ENCODE measurements at regions not wholly inside any gene's neighbourhood (a gene's known extent, or its start where the extent isn't known, plus 50 kb on each side); places are given as distances from the start of the nearest gene placed in this dataset.

DNA sequence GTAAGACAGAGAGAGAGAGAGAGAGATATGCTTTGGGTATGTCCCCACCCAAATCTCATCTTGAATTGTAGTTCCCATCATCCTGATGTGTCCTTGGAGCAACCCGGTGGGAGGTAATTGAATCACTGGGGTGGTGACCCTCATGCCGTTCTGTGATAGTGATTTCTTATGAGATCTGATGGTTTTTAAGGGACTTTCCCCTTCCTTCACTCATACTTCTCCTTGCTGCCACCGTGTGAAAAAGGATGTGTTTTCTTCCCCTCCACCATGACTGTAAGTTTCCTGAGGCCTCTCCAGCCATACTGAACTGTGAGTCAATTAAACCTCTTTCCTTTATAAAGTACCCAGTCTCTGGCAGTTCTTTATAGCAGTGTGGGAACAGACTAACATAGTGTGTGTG is 60.3 kb downstream of the EOMES start:
- H3K4me1 ChIP-seq (ENCODE audit: control insufficient read depth, insufficient read depth, low read length) = no peaks in the 10 kb centered on the region
- no peak overlapping the region for H3K4me3 ChIP-seq (ENCODE audit: low read length)
- no peaks in the 10 kb centered on the region for H3K9me3 ChIP-seq (ENCODE audit: control insufficient read depth, low read length)
- H3K27me3 ChIP-seq (ENCODE audit: control insufficient read depth, insufficient read depth, low read length) = no peaks in the 10 kb centered on the region
- no peaks in the 10 kb centered on the region for H3K36me3 ChIP-seq (ENCODE audit: control insufficient read depth, insufficient read depth, low read length)
- H3K9ac ChIP-seq (ENCODE audit: low read length) = no peak overlapping the region

DNA sequence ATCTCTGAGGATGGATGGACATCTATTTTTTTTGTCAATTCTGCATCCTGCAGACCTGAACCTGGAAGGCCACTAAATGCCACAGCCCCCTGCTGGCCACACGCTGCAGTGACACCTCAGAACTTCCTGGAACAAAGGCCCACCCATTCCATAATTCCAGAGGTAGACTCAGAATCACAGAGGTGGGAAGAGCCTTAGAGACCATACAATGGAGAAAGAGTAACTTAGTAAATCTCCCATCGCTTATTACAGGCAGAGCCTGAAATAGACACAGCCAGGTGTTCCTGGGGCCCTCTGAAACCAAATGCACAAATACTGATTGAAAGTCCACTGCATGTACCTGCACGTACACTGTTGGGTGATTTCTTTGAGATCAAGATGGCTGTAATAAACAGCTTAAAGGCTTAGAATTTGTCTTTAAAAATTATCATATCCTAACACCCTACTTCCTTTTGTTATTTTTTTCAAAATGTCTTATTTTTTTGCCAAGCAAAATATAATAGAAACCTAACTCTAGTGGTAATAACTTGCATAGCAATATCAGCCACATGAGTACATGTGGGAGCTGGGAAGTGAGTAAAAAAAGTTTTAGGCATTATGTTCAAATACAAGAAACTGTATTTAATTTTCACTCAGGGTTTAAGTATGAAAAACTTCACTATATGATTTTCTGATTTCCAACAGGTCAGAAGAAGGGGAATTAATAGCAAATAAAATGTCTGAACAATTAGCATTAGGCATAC is 62.7 kb downstream of the EOMES start:
- no peaks in the 10 kb centered on the region for H3K36me3 ChIP-seq (ENCODE audit: control insufficient read depth, insufficient read depth, low read length)
- no peak overlapping the region for H3K4me3 ChIP-seq (ENCODE audit: low read length)
- H3K9me3 ChIP-seq (ENCODE audit: control insufficient read depth, low read length) = no peaks in the 10 kb centered on the region
- no peaks in the 10 kb centered on the region for H3K27me3 ChIP-seq (ENCODE audit: control insufficient read depth, insufficient read depth, low read length)
- no peaks in the 10 kb centered on the region for H3K4me1 ChIP-seq (ENCODE audit: control insufficient read depth, insufficient read depth, low read length)
- no peak overlapping the region for H3K9ac ChIP-seq (ENCODE audit: low read length)

DNA sequence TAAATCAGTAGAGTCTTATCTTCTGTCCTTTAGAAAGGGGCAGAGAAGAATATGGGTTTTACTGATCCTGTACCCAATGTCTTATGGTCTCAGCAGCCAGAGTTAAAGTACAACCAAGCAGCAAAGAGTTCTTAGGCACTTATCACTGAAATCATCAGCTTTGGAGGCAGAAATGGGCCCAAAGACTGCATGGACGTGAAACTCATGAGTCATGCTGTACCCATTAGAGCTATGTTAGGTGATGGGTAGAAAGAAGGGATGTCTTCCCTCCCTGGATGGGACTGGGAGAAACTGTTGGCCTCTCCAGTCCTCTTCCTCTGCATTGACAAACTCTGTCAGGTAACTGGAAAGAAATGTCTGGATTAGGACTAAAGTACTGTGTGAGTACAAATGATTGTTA is 63.4 kb downstream of the EOMES start:
- Histone ChIP-seq H3K9me3 (ENCODE audit: control insufficient read depth, low read length) (no peaks in the 10 kb centered on the region), H3K4me1 (ENCODE audit: control insufficient read depth, insufficient read depth, low read length) (no peaks in the 10 kb centered on the region), H3K4me3 (ENCODE audit: low read length) (no peak overlapping the region), H3K36me3 (ENCODE audit: control insufficient read depth, insufficient read depth, low read length) (no peaks in the 10 kb centered on the region), H3K27me3 (ENCODE audit: control insufficient read depth, insufficient read depth, low read length) (no peaks in the 10 kb centered on the region), H3K9ac (ENCODE audit: low read length) (no peak overlapping the region)

DNA sequence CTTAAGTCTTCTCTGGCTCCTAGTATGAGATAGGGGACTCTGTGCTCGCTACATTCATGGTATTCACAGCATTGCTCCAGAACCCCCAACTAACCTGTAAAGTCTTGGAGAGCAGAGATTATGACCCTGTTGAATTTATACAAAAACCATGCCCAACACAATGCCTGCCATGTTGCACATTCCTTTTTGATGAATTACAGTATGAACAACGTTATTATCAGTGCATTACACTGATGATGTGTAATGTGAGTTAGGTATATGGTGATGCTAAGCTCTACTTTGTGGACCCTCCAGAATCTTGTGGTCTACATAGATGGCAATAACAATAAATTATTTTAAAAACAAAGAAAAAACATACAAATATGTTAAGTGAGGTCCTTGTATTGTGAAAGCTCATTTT is 64.3 kb downstream of the EOMES start:
- no peaks in the 10 kb centered on the region for H3K27me3 ChIP-seq (ENCODE audit: control insufficient read depth, insufficient read depth, low read length)
- peaks cover 4% of the 10 kb centered on the region for H3K4me1 ChIP-seq (ENCODE audit: control insufficient read depth, insufficient read depth, low read length)
- H3K4me3 ChIP-seq (ENCODE audit: low read length) = no peak overlapping the region
- no peaks in the 10 kb centered on the region for H3K9me3 ChIP-seq (ENCODE audit: control insufficient read depth, low read length)
- H3K9ac ChIP-seq (ENCODE audit: low read length) = no peak overlapping the region
- no peaks in the 10 kb centered on the region for H3K36me3 ChIP-seq (ENCODE audit: control insufficient read depth, insufficient read depth, low read length)

DNA sequence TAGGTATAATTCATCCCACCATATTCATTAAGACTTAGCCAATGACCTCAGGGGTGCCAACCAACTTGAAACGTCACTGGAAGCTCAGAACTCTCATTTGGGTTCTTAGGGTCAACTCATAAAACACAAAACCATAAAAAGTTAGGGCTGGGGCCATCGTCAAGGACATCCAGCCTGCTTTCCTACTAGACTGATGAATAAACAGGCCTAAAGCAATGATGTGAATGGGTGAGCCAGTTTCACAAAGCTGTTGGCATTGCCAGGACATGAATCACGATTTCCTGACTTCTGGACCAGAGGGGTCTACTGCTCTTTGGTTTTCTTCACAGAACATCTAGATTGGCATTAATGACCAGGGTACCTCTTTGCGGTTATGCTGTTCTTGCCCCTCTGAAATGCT is 64.7 kb downstream of the EOMES start:
- H3K9ac ChIP-seq (ENCODE audit: low read length) = no peak overlapping the region
- no peaks in the 10 kb centered on the region for H3K27me3 ChIP-seq (ENCODE audit: control insufficient read depth, insufficient read depth, low read length)
- peaks cover 5% of the 10 kb centered on the region for H3K4me1 ChIP-seq (ENCODE audit: control insufficient read depth, insufficient read depth, low read length)
- no peaks in the 10 kb centered on the region for H3K9me3 ChIP-seq (ENCODE audit: control insufficient read depth, low read length)
- H3K4me3 ChIP-seq (ENCODE audit: low read length) = no peak overlapping the region
- no peaks in the 10 kb centered on the region for H3K36me3 ChIP-seq (ENCODE audit: control insufficient read depth, insufficient read depth, low read length)

DNA sequence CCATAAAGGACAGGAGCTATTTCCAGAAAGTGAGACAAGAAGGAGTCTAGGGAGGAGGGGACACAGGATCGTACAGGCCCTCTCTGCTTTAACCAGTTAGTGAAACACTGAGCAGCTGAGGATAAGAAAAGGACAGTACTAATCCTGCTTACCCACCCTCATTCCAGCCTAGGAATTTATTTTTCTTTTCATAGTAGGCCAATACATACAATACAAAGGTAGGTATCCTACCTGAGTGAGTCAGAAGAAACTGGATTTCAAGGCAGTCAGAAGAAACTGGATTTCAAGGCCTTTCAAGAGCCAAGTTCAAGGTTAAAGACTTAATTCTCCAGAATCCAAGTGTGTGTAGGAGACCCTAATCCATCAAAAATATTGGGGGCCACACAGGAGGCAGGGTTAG is 65.3 kb downstream of the EOMES start:
- H3K36me3 ChIP-seq (ENCODE audit: control insufficient read depth, insufficient read depth, low read length) = no peaks in the 10 kb centered on the region
- H3K9me3 ChIP-seq (ENCODE audit: control insufficient read depth, low read length) = no peaks in the 10 kb centered on the region

DNA sequence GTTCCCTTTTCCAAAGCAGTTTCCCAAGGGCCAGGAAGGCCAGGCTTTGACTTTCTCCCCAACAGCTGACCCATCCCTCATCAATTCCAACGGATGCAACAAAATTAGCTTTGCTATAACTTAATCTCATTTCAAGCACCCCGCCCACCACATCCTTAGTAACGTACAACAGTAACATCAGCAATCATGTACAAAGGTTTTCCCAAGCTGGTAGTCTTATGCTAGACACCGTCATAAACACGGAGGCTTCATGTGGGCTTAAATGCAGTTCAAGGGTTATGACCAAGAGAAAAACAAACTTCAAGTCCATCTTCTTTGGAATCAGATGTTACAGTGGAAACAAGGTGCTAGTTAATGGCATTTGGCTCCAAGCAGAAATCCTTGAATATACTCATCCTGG is 66.6 kb downstream of the EOMES start:
- Histone ChIP-seq H3K4me3 (ENCODE audit: low read length) (no peak overlapping the region), H3K9ac (ENCODE audit: low read length) (no peak overlapping the region), H3K36me3 (ENCODE audit: control insufficient read depth, insufficient read depth, low read length) (no peaks in the 10 kb centered on the region), H3K9me3 (ENCODE audit: control insufficient read depth, low read length) (no peaks in the 10 kb centered on the region), H3K4me1 (ENCODE audit: control insufficient read depth, insufficient read depth, low read length) (peaks cover 5% of the 10 kb centered on the region), H3K27me3 (ENCODE audit: control insufficient read depth, insufficient read depth, low read length) (no peaks in the 10 kb centered on the region)

More for the DNA sequence above, 65.3 kb downstream of the EOMES start:
- Histone ChIP-seq H3K9ac (ENCODE audit: low read length) (no peak overlapping the region), H3K4me3 (ENCODE audit: low read length) (no peak overlapping the region), H3K4me1 (ENCODE audit: control insufficient read depth, insufficient read depth, low read length) (peaks cover 5% of the 10 kb centered on the region), H3K27me3 (ENCODE audit: control insufficient read depth, insufficient read depth, low read length) (no peaks in the 10 kb centered on the region)

DNA sequence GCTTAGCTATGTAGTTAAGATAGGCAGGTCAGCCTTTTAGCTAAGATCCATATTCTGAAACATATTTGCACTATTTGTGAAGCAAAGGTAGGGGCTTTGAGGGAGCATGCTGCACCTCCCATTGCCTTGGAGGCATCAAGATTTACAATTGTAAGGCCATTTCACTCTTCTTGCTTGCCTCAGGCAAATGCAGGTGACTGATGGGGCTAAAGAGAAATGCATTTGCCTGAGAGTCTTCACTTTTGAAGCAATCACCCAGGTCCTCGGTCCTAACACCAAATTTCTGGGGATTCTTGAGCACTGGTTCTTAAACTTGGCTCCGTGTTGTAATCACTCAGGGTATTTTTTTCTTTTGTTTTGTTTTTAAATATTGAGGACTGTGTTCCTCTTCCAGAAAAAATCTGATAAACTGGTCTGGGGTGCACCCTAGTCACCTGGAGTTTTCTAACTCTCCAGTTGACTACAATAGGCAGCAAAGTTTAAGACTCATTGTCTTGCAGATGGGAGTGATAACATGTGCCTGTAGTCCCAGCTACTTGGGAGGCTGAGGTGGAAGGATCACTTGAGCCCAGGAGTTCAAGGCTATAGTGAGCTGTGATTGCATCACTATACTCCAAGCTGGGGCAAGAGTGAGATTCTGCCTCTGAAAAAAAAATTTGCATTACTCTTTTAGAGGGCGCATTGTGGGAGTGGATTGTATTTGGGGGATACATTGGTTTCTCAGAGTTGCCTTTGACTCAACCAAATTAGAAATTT is 68.1 kb downstream of the EOMES start:
- Histone ChIP-seq H3K9ac (ENCODE audit: low read length) (no peak overlapping the region), H3K9me3 (ENCODE audit: control insufficient read depth, low read length) (no peaks in the 10 kb centered on the region), H3K36me3 (ENCODE audit: control insufficient read depth, insufficient read depth, low read length) (no peaks in the 10 kb centered on the region), H3K4me3 (ENCODE audit: low read length) (no peak overlapping the region), H3K27me3 (ENCODE audit: control insufficient read depth, insufficient read depth, low read length) (no peaks in the 10 kb centered on the region), H3K4me1 (ENCODE audit: control insufficient read depth, insufficient read depth, low read length) (peaks cover 5% of the 10 kb centered on the region)

DNA sequence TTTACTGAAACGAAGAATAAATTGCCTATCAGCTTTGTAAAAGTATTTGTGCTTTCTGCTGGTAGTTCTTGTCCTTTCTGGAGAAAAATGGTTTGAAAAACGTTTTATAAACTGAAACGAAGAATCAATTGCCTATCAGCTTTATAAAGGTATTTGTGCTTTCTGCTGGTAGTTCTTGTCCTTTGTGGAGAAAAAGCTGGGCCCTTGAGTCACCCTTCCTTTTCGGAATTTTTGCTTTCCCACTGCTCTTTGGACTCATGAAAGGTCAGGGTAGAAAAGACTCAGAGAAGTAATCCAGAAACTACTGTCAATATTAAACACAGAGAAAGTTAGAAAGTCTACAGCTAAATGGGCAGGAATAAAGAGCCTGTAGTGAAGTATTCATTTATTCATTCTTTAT is 72.8 kb downstream of the EOMES start:
- H3K4me1 ChIP-seq (ENCODE audit: control insufficient read depth, insufficient read depth, low read length) = peaks cover 9% of the 10 kb centered on the region

DNA sequence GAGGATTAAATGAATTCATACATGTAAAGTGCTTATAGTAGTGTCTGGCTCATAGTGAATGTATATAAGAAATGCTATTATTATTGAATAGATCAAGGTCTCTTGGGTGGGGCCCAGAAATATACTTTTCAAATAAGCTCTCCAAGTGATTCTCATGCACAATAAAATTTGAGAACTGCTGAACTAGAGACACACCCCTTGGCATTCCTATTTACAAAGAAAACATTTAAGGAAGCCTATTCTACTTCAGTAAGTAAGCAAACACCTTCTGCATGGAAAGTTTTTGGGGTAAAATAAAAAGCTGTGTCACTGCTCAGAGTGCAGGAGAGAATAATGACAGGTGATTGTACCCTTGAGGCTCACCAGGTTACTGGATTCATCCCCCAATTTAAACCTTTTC is 75.2 kb downstream of the EOMES start:
- H3K9ac ChIP-seq (ENCODE audit: low read length) = no peak overlapping the region
- peaks cover 16% of the 10 kb centered on the region for H3K4me1 ChIP-seq (ENCODE audit: control insufficient read depth, insufficient read depth, low read length)
- no peaks in the 10 kb centered on the region for H3K27me3 ChIP-seq (ENCODE audit: control insufficient read depth, insufficient read depth, low read length)
- no peaks in the 10 kb centered on the region for H3K36me3 ChIP-seq (ENCODE audit: control insufficient read depth, insufficient read depth, low read length)
- no peaks in the 10 kb centered on the region for H3K9me3 ChIP-seq (ENCODE audit: control insufficient read depth, low read length)
- H3K4me3 ChIP-seq (ENCODE audit: low read length) = no peak overlapping the region

More for the DNA sequence above, 72.8 kb downstream of the EOMES start:
- Histone ChIP-seq H3K9me3 (ENCODE audit: control insufficient read depth, low read length) (no peaks in the 10 kb centered on the region), H3K4me3 (ENCODE audit: low read length) (no peak overlapping the region), H3K36me3 (ENCODE audit: control insufficient read depth, insufficient read depth, low read length) (no peaks in the 10 kb centered on the region), H3K27me3 (ENCODE audit: control insufficient read depth, insufficient read depth, low read length) (no peaks in the 10 kb centered on the region), H3K9ac (ENCODE audit: low read length) (no peak overlapping the region)

DNA sequence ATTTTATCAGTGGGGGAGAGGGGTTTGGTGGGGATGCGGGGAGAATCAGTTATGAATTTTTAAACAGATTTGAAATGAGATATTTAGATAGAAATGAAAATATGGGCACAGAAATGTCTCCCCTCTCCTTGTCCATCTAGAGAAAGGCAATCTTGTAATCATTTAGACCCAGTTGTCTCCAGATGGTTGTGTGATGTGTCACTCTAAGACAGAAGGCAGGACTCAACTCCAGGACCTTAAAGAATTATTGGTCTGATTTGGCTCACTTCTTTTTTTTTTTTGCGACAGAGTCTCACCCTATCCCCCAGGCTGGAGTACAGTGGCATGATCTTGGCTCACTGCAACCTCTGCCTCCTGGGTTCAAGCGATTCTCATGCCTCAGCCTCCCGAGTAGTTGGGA is 77.2 kb downstream of the EOMES start:
- Histone ChIP-seq H3K4me3 (ENCODE audit: low read length) (no peak overlapping the region), H3K9me3 (ENCODE audit: control insufficient read depth, low read length) (no peaks in the 10 kb centered on the region), H3K27me3 (ENCODE audit: control insufficient read depth, insufficient read depth, low read length) (no peaks in the 10 kb centered on the region), H3K9ac (ENCODE audit: low read length) (no peak overlapping the region), H3K4me1 (ENCODE audit: control insufficient read depth, insufficient read depth, low read length) (peaks cover 25% of the 10 kb centered on the region), H3K36me3 (ENCODE audit: control insufficient read depth, insufficient read depth, low read length) (no peaks in the 10 kb centered on the region)

DNA sequence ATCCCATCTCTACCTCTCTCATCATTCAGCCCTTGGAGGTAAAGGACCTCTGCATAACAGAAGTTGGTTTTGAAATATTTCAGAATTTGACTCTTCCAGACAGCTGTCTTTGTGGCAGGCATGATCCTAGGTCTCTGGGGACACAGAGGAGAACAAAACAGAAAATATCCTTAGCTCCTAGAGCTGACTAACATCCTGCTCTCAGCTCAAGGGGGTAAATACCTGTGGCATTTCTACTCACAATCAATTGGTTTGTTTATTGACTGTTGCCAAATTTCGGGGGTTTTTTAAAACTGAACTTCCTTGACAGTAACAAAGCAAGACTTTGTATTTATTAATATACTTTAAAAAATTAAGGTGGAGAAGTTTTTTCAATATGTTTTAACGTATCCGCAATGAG is 78.8 kb downstream of the EOMES start:
- Histone ChIP-seq H3K9ac (ENCODE audit: low read length) (no peak overlapping the region), H3K4me3 (ENCODE audit: low read length) (no peak overlapping the region), H3K4me1 (ENCODE audit: control insufficient read depth, insufficient read depth, low read length) (peaks cover 25% of the 10 kb centered on the region), H3K9me3 (ENCODE audit: control insufficient read depth, low read length) (no peaks in the 10 kb centered on the region), H3K36me3 (ENCODE audit: control insufficient read depth, insufficient read depth, low read length) (no peaks in the 10 kb centered on the region), H3K27me3 (ENCODE audit: control insufficient read depth, insufficient read depth, low read length) (no peaks in the 10 kb centered on the region)

All from mucosa of stomach (tissue), 1 donor.